GM18861 (cell line): ENCODE measurements at regions not wholly inside any gene's neighbourhood (a gene's known extent, or its start where the extent isn't known, plus 50 kb on each side); places are given as distances from the start of the nearest gene placed in this dataset.
"Not testable (repeated sequence)": the region's sequence is repeated elsewhere in the genome, so short reads cannot be mapped to it uniquely, and the experiment has no call there.

Experiments used
- ATAC-seq: cut with Tn5 transposase; IDR thresholded peaks from one replicate; pipeline ENCODE4 v1.9.1; 2021; ENCODE audit not compliant: unreplicated experiment

- ATAC-seq, result no peak
Observed at GRCh38 chr4:53959343-53960120, 104.9 kb downstream of the CHIC2 start.

- no peak for ATAC-seq
Observed at GRCh38 chr4:53956454-53956853, 108.0 kb downstream of the CHIC2 start.

- no peak for ATAC-seq
Observed at GRCh38 chr4:53956053-53956452, 108.4 kb downstream of the CHIC2 start.

GRCh38 chr4:53951414-53951813 is 113.0 kb downstream of the CHIC2 start:
- no peak for ATAC-seq

GRCh38 chr4:53943345-53944085 is 120.9 kb downstream of the CHIC2 start:
- no peak for ATAC-seq

- ATAC-seq, result no peak
Observed at GRCh38 chr4:53942712-53943111, 121.7 kb downstream of the CHIC2 start.

- ATAC-seq, result no peak
Observed at GRCh38 chr4:53941331-53941730, 123.1 kb downstream of the CHIC2 start.

GRCh38 chr4:53939892-53940291 is 124.5 kb downstream of the CHIC2 start:
- ATAC-seq, result not testable (repeated sequence)

- no peak for ATAC-seq
Observed at GRCh38 chr4:53937918-53938317, 126.5 kb downstream of the CHIC2 start.

GRCh38 chr4:53937327-53937726 is 127.1 kb downstream of the CHIC2 start:
- ATAC-seq, result no peak

GRCh38 chr4:53935780-53936179 is 128.6 kb downstream of the CHIC2 start:
- ATAC-seq, result no peak

- no peak for ATAC-seq
Observed at GRCh38 chr4:53932796-53933610, 131.4 kb downstream of the CHIC2 start.

GRCh38 chr4:53931461-53931961 is 132.9 kb downstream of the CHIC2 start:
- ATAC-seq, result no peak

GRCh38 chr4:53929955-53930798 is 134.2 kb downstream of the CHIC2 start:
- no peak for ATAC-seq

- ATAC-seq, result no peak
Observed at GRCh38 chr4:53929311-53929710, 135.1 kb downstream of the CHIC2 start.

- ATAC-seq, result no peak
Observed at GRCh38 chr4:53928825-53929224, 135.6 kb downstream of the CHIC2 start.

GRCh38 chr4:53925050-53925605 is 139.3 kb downstream of the CHIC2 start:
- ATAC-seq, result no peak

- no peak for ATAC-seq
Observed at GRCh38 chr4:53924333-53925049, 139.9 kb downstream of the CHIC2 start.

- no peak for ATAC-seq
Observed at GRCh38 chr4:53923921-53924320, 140.5 kb downstream of the CHIC2 start.
